Endothelial cell of umbilical vein (primary cell): ENCODE measurements at regions not wholly inside any gene's neighbourhood (a gene's known extent, or its start where the extent isn't known, plus 50 kb on each side); places are given as distances from the start of the nearest gene placed in this dataset.

Experiments
- EZH2 ChIP-seq: IDR thresholded peaks from 2 replicates; pipeline ENCODE4 v1.6.1; 2012; ENCODE audit warnings: borderline replicate concordance, low read depth, mild to moderate bottlenecking, moderate library complexity, low read length, inconsistent platforms; ENCODE audit not compliant: severe bottlenecking
- MYC ChIP-seq: IDR thresholded peaks from one replicate; pipeline ENCODE4 v1.6.1; 2011; ENCODE audit warnings: mild to moderate bottlenecking, low read depth, low read length
- POLR2A ChIP-seq: IDR thresholded peaks from 2 replicates; pipeline ENCODE4 v1.6.1; 2012; ENCODE audit warnings: low read depth, mild to moderate bottlenecking, control low read depth, low read length
- POLR2AphosphoS5 ChIP-seq: IDR thresholded peaks from 2 replicates; pipeline ENCODE4 v1.6.1; 2012; ENCODE audit warnings: low read depth, mild to moderate bottlenecking, control low read depth, low read length, moderate library complexity; ENCODE audit not compliant: insufficient read depth
- TF ChIP-seq, protein P1 (sequence below), 2 donors: IDR thresholded peaks; 1 replicate in 1 of 2; 2 replicates in 1 of 2; pipeline ENCODE4 v1.5.1; 2011; ENCODE audit warnings: low read length in 2 of 2, mild to moderate bottlenecking in 2 of 2, moderate library complexity in 2 of 2, control low read depth in 1 of 2, inconsistent platforms in 1 of 2, low read depth in 1 of 2; ENCODE audit not compliant: insufficient read depth in 1 of 2; ENCODE audit errors: extremely low read depth in 1 of 2

DNA sequence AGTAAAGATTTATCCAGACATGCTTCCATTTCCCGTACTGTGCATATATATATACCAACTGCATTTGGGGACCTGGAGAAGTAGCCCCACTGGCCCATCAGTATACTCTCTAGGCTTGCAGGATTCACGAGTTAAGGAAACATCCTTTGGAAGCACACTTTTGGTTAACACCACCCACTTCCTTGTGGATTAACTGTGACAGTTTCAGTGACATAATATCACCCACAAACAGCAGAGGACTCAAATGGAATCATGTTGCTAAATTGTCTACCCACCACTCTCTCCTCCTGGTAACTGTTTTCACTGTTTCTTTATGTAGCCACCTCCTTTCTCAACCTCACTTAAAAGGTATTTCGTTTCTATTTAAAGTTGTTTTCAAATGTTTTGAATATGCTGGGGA, 55.0 kb downstream of the PROKR2 start:
- TF ChIP-seq, protein P1, sequence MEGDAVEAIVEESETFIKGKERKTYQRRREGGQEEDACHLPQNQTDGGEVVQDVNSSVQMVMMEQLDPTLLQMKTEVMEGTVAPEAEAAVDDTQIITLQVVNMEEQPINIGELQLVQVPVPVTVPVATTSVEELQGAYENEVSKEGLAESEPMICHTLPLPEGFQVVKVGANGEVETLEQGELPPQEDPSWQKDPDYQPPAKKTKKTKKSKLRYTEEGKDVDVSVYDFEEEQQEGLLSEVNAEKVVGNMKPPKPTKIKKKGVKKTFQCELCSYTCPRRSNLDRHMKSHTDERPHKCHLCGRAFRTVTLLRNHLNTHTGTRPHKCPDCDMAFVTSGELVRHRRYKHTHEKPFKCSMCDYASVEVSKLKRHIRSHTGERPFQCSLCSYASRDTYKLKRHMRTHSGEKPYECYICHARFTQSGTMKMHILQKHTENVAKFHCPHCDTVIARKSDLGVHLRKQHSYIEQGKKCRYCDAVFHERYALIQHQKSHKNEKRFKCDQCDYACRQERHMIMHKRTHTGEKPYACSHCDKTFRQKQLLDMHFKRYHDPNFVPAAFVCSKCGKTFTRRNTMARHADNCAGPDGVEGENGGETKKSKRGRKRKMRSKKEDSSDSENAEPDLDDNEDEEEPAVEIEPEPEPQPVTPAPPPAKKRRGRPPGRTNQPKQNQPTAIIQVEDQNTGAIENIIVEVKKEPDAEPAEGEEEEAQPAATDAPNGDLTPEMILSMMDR (IDR thresholded peaks at IDR 0.05; ENCODE audit: extremely low read depth in 1 of 2, insufficient read depth in 1 of 2, low read depth in 1 of 2, low read length in 2 of 2), result no peak
- no peak for TF ChIP-seq EZH2
- TF ChIP-seq POLR2AphosphoS5, result no peak
- no peak for TF ChIP-seq MYC
- TF ChIP-seq POLR2A, result no peak
